Right atrium auricular region (tissue), 2 donors: ENCODE measurements at regions not wholly inside any gene's neighbourhood (a gene's known extent, or its start where the extent isn't known, plus 50 kb on each side); places are given as distances from the start of the nearest gene placed in this dataset.
A peak's percentile ranks its signal among the peaks of the same experiment; 100 is the strongest.

Experiments
- DNase-seq: peaks from one replicate; pipeline ENCODE4 v3.0.0-alpha.2; 2019; ENCODE audit warnings: low spot score
- H3K27ac ChIP-seq, 2 donors: fragments of 200-600 bp; sonication (generic); 1 replicate in 1 of 2; 2 replicates in 1 of 2; pipeline ENCODE4 v1.5.1; 2016 to 2019
- H3K27me3 ChIP-seq, 2 donors: fragments of 200-600 bp; sonication (generic); one replicate each; pipeline versions ENCODE4 v1.5.1 to v1.6.0; 2017 to 2019
- H3K36me3 ChIP-seq: fragments of 200-600 bp; sonication (generic); one replicate; pipeline ENCODE4 v1.5.1; 2016
- H3K4me1 ChIP-seq, 2 donors: fragments of 200-600 bp; sonication (generic); one replicate each; pipeline versions ENCODE4 v1.5.1 to v1.6.0; 2017 to 2019
- H3K4me3 ChIP-seq, 2 donors: fragments of 200-600 bp; sonication (generic); 1 replicate in 1 of 2; 2 replicates in 1 of 2; pipeline ENCODE4 v1.5.1; 2017 to 2019; ENCODE audit warnings: mild to moderate bottlenecking in 1 of 2, moderate library complexity in 1 of 2
- H3K9me3 ChIP-seq, 2 donors: fragments of 200-600 bp; sonication (generic); one replicate each; pipeline ENCODE4 v1.5.1; 2019
- CTCF ChIP-seq, 2 donors: fragments of 200-600 bp; sonication (generic); IDR thresholded peaks; one replicate each; pipeline ENCODE4 v1.5.1; 2019; ENCODE audit warnings: antibody characterized with exemption in 2 of 2

GRCh38 chr14:29220072-29220471, 453.5 kb downstream of the FOXG1 start:
- H3K27ac ChIP-seq: no peak overlapping the region
- no peak for DNase-seq
- no peak overlapping the region for H3K4me3 ChIP-seq
- TF ChIP-seq CTCF (IDR thresholded peaks at IDR 0.05): no peak
- no peaks in the 10 kb centered on the region for H3K9me3 ChIP-seq
- no peaks in the 10 kb centered on the region for H3K4me1 ChIP-seq
- no peaks in the 10 kb centered on the region for H3K36me3 ChIP-seq
- H3K27me3 ChIP-seq: no peaks in the 10 kb centered on the region

GRCh38 chr14:29220566-29220965, 454.0 kb downstream of the FOXG1 start:
- no peak for DNase-seq
- no peak for TF ChIP-seq CTCF (IDR thresholded peaks at IDR 0.05)
- Histone ChIP-seq H3K4me1 (no peaks in the 10 kb centered on the region), H3K27me3 (no peaks in the 10 kb centered on the region), H3K9me3 (no peaks in the 10 kb centered on the region), H3K4me3 (no peak overlapping the region), H3K27ac (no peak overlapping the region), H3K36me3 (no peaks in the 10 kb centered on the region)

GRCh38 chr14:29222006-29222405, 455.4 kb downstream of the FOXG1 start:
- H3K27me3 ChIP-seq: no peaks in the 10 kb centered on the region
- no peaks in the 10 kb centered on the region for H3K36me3 ChIP-seq
- H3K4me1 ChIP-seq: no peaks in the 10 kb centered on the region
- no peak for TF ChIP-seq CTCF (IDR thresholded peaks at IDR 0.05)
- no peak overlapping the region for H3K4me3 ChIP-seq
- no peaks in the 10 kb centered on the region for H3K9me3 ChIP-seq
- H3K27ac ChIP-seq: no peak overlapping the region
- no peak for DNase-seq

- no peak for DNase-seq
- Histone ChIP-seq H3K36me3 (no peaks in the 10 kb centered on the region), H3K4me1 (no peaks in the 10 kb centered on the region), H3K4me3 (no peak overlapping the region), H3K9me3 (no peaks in the 10 kb centered on the region), H3K27ac (no peak overlapping the region), H3K27me3 (no peaks in the 10 kb centered on the region)
- peak in 1 of 2 donors; percentile 39 for TF ChIP-seq CTCF (IDR thresholded peaks at IDR 0.05)
Measured at GRCh38 chr14:29222671-29223268, 456.2 kb downstream of the FOXG1 start.

GRCh38 chr14:29223947-29224346, 457.4 kb downstream of the FOXG1 start:
- Histone ChIP-seq H3K4me1 (no peaks in the 10 kb centered on the region), H3K9me3 (no peaks in the 10 kb centered on the region), H3K4me3 (no peak overlapping the region), H3K27ac (no peak overlapping the region), H3K36me3 (no peaks in the 10 kb centered on the region), H3K27me3 (no peaks in the 10 kb centered on the region)
- TF ChIP-seq CTCF (IDR thresholded peaks at IDR 0.05): no peak
- no peak for DNase-seq

- Histone ChIP-seq H3K36me3 (no peaks in the 10 kb centered on the region), H3K27ac (no peak overlapping the region), H3K9me3 (no peaks in the 10 kb centered on the region), H3K4me1 (no peaks in the 10 kb centered on the region), H3K4me3 (no peak overlapping the region), H3K27me3 (no peaks in the 10 kb centered on the region)
- no peak for DNase-seq
- no peak for TF ChIP-seq CTCF (IDR thresholded peaks at IDR 0.05)
Measured at GRCh38 chr14:29227631-29228030, 461.0 kb downstream of the FOXG1 start.
